Raji (cell line): ENCODE measurements at regions not wholly inside any gene's neighbourhood (a gene's known extent, or its start where the extent isn't known, plus 50 kb on each side); places are given as distances from the start of the nearest gene placed in this dataset.

Experiments
- POLR2A ChIP-seq: IDR thresholded peaks from 2 replicates; pipeline ENCODE4 v1.6.1; 2011; ENCODE audit warnings: low read depth, low read length, control low read depth; ENCODE audit not compliant: insufficient read depth

DNA sequence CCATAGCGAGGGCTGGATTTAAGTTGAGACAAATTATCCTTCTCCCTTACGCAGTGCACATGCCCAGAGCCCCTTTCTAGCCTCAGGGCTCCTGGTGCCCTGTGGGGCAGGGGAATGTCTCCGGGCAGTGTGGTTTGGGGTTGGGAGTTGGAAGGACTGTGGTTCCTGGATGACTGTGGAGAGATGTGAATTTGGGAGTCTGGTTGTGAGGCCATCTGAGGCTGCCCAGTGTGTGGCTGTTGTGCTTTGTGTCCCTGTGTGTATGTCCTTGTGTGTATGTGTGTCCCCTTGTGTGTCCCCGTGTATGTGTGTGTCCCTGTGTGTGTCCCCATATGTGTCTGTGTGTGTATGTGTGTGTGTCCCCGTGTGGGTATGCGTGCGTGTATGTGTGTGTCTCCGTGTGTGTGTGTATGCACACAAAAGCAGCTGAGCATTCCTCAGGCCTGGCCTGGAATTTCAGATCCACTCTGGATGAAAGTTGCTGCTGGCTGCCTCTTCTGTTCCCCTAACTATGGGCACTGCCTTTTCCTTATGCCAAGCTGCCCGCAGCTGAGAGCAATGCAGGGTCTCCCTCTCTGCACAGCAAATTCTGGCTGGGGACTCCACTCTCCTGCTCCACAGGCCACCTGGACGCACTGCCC lies 65.4 kb downstream of the UBIAD1 start:
- no peak for TF ChIP-seq POLR2A

DNA sequence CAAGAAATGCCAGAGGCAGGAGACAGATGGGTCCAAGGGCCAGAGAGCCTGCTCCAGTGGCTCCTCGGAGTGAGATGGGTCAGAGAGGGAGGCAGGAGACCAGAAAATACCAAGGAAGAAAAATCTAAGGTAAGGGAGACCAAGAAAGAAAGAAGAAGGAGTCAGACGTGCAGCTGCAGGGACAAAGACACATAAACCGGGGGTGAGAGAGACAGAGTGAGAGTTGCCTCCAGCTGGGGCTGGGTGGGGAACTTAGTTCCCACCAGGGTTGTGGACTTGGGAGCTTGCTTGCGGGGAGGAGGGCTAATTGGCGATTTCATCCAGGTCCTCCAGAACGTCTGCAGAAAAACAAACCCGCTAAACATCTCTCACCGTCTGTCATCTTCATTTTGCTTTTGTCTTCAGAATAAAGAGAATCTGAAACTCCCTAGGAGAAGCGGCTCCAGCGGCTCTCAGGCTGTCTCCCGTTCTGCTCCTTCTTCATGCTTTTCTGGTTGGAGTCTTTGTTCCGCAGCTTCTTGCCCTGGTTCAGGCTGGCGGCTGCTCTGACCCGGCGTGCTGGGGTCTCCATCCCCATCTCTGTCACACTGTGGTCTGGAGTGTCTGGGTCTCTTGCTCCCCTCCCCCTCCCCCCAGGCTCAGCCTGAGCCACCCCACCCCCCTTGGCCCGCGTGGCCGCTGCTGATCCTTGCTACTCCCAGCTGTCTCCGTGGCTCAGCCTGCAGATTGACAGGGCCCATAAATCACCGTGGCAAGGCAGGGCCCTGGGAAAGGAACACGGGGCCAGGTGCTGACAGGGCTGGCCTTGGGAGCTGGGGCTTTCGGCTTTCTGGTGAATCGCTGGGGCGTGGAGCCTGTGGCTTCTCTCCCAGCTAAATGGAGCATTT lies 66.6 kb downstream of the UBIAD1 start:
- no peak for TF ChIP-seq POLR2A

- TF ChIP-seq POLR2A = no peak
These were observed 67.2 kb downstream of the UBIAD1 start for GRCh38 chr1:11340233-11340632.

GRCh38 chr1:11341901-11342552 lies 69.0 kb downstream of the UBIAD1 start:
- no peak for TF ChIP-seq POLR2A

- TF ChIP-seq POLR2A = no peak
These were observed 69.6 kb downstream of the UBIAD1 start for GRCh38 chr1:11342621-11343032.

DNA sequence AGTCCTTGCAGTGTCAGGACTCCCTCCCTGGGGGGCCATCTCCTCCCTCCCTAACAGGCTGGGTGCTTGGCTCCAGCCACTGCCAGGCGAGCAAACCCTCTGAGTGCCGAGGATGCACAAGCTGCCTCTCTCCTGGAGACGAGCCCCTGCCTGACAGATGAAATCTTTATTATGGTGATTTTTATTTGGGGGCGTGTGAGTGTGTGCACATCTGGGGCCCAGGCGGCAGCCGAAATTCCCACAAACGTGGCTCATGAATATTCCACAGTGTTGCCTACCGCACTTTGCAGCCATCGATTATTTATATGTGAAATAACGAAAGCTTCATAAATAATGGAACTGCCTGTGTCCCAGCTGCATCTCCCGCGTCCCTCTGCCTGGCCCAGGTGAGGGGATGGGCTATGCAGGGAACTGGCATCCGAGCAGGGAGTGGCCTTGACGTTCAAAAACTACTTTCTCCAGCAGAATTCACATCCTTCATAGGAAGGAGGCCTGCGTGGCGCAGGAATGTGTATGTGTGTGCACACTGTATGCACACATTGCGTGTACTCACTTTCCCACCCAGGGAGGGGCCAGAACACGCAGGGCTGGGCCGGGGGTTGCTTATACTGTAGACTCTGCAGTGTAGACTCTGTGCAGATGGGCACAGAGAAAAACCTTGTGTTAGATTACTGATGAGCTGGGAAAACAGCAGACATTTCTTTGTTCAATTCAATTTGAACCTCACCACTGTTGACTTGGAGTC lies 73.1 kb downstream of the UBIAD1 start:
- TF ChIP-seq POLR2A = no peak

DNA sequence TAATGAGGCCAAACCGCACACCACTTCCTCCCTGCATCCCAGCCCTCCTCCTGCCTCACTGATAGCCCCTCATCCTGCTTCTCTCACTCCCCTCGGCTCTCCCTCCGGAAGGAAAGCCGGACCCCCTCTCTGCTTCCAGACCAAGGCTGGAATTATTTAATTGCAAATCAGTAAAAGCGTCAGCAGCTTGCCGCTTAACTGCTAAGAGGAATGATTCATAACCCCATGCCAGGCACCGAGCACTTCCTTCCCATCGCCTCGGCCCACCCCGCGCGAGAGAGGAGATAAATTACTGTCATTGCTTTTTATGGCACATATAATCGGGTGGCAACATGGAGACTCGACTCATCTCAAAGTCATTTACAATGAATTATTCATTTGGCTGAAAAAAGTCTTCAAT lies 77.3 kb downstream of the UBIAD1 start:
- no peak for TF ChIP-seq POLR2A

- no peak for TF ChIP-seq POLR2A
These were observed 79.2 kb downstream of the UBIAD1 start for GRCh38 chr1:11352058-11352715.

DNA sequence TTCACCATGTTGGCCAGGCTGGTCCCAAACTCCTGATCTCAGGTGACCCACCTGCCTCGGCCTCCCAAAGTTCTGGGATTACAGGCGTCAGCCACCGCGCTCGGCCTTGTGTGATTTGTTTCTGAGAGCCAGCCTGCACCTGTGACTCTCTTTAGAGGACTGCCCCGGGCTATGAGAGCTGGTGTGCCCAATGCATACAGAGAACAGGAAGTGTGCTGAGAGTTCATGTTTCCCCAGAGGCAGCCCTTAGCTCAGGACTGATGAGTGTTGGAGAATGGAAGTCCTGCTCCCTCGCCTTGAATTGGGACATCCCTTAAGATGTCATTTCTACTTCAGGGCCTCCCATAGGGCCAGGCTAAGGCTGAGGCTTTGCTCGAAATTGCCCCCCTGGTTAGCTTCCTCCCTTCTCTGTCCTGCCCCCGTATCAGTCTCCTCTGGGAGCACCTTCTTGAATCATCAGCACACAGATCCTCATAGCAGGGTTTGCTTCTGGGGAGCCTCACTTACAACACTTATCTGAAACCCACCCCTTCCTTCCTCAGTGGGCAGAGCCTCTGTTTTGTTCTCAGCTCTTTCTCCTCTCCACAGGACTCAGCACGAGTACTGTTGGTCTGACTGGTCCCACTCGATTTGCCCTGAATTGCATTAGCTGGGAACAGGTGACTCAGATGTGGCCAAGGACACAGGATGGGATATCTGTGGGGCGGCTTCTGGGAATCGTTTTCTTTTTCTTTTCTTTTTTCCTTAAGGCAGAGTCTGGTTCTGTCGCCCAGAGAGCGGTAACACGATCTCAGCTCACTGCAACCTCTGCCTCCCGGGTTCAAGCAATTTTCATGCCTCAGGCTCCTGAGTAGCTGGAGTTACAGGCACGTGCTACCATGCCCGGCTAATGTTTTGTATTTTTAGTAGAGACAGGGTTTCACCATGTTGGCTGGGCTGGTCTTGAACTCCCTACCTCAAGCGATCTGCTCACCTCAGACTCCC lies 80.1 kb downstream of the UBIAD1 start:
- no peak for TF ChIP-seq POLR2A

DNA sequence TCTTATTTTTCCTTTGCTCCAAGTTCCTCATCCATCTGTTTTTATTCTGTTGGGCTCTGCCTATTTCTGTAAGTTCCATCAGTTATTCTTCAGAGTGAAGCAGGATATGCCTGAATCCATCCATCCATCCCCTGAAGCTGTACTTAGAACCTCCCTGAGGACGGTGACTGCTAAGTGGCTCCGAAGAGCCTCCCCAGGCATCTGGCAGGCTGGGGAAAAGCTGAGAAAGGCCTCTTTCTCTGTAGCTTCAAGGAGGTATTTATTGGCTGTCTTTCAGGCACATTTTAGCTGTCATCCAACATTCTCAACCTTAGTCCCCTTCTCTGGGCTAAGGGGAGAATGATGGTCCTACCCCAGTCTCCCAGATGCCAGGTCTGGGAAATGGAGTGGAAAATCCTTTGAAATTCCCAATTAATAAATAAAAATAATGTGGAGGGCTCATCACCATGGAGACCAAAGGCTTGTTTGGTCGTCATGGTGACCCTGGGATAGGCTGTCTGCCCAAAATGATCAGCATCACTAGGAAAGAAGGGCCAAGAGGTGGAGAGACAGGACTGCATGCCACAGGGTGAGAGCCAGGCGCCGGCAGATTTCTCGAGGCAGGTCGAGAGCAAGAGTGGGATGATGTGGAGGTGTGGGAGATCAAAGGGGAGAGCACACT lies 82.0 kb downstream of the UBIAD1 start:
- TF ChIP-seq POLR2A = no peak

- no peak for TF ChIP-seq POLR2A
These were observed 82.8 kb downstream of the UBIAD1 start for GRCh38 chr1:11355559-11356475.

- no peak for TF ChIP-seq POLR2A
These were observed 84.3 kb downstream of the UBIAD1 start for GRCh38 chr1:11357276-11357675.

- TF ChIP-seq POLR2A = no peak
These were observed 86.0 kb downstream of the UBIAD1 start for GRCh38 chr1:11358984-11359383.
